ENCODE measurements at regions not wholly inside any gene's neighbourhood (a gene's known extent, or its start where the extent isn't known, plus 50 kb on each side); places are given as distances from the start of the nearest gene placed in this dataset.

DNA sequence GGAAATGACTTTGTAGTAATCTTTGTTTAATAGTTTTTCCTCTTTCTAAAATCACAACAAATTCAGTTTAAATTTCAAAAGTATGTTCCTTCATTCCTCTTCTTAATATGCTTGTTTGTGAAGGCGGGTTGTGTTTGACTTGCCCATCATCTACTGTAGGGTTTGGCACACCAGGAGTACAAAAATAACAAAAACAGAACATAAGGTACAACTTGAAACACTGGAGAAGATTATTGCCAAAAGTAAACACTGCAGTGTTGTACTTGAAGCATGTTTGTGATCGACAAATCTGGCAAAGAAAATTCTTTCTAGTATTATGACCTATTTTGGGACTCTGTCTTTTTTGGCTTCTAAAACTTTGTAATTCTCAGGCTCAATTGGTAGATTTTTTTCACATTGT, 518.6 kb downstream of the SLITRK5 start:
- Histone ChIP-seq H3K4me1 (ENCODE audit: control insufficient read depth, insufficient read depth, low read length) (no peaks in the 10 kb centered on the region), H3K4me3 (ENCODE audit: low read depth, low read length) (no peak overlapping the region), H3K9me3 (ENCODE audit: control insufficient read depth, insufficient read depth, low read length) (no peaks in the 10 kb centered on the region), H3K27ac (ENCODE audit: low read depth, low read length) (no peak overlapping the region), H3K36me3 (ENCODE audit: control insufficient read depth, insufficient read depth, low read length) (no peaks in the 10 kb centered on the region), H3K27me3 (ENCODE audit: control insufficient read depth, insufficient read depth, low read length) (no peaks in the 10 kb centered on the region)
- DNase-seq (ENCODE audit: low read depth in 4 of 6, low spot score in 6 of 6): peak in 1 of 6 donors; percentile 28
- WGBS (ENCODE audit: insufficient coverage): no CpG with 5 or more reads among the region's 2 CpGs

DNA sequence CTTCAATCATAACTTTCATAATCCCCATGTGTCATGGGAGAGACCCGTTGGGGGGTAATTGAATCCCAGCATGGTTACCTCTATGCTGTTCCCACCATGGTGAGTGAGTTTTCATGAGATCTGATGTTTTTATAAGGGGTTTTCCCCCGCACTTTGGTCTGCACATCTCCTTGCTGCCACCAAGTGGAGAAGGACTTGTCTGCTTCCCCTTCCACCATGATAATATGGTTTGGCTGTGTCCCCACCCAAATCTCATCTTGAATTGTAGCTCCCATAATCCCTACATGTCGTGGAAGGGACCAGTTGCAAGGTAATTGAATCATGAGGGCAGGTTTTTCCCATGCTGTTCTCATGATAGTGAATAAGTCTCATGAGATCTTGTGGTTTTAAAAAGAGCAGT, 524.9 kb downstream of the SLITRK5 start:
- DNase-seq (ENCODE audit: low read depth in 4 of 6, low spot score in 6 of 6): no peak
- H3K4me3 ChIP-seq (ENCODE audit: low read depth, low read length): no peak overlapping the region
- no peak overlapping the region for H3K27ac ChIP-seq (ENCODE audit: low read depth, low read length)
- H3K36me3 ChIP-seq (ENCODE audit: control insufficient read depth, insufficient read depth, low read length): no peaks in the 10 kb centered on the region
- H3K9me3 ChIP-seq (ENCODE audit: control insufficient read depth, insufficient read depth, low read length): peaks cover 2% of the 10 kb centered on the region
- H3K27me3 ChIP-seq (ENCODE audit: control insufficient read depth, insufficient read depth, low read length): no peaks in the 10 kb centered on the region
- no peaks in the 10 kb centered on the region for H3K4me1 ChIP-seq (ENCODE audit: control insufficient read depth, insufficient read depth, low read length)
- WGBS (ENCODE audit: insufficient coverage): 60% methylated on average over 1 of the region's 3 CpGs

DNA sequence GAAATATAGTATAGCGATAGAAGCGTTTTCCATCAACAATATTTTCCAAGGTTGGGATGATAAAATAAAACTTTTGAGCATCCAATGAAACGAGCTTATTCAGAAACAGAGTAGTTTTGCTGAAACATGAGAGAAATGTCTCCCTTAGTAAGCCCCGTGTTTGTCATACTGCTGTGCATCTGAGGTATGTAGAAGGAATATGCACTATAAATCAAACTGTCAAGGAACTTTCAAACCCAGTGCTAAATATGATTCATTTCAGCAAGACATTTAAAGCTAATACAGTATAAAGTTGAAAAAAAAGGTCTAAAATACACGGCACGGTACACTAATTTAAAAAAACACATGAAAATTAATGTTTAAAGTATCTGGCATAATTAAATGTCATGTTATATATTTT, 546.2 kb downstream of the SLITRK5 start:
- no peaks in the 10 kb centered on the region for H3K9me3 ChIP-seq (ENCODE audit: control insufficient read depth, insufficient read depth, low read length)
- no peaks in the 10 kb centered on the region for H3K4me1 ChIP-seq (ENCODE audit: control insufficient read depth, insufficient read depth, low read length)
- no CpG with 5 or more reads among the region's 6 CpGs for WGBS (ENCODE audit: insufficient coverage)
- H3K36me3 ChIP-seq (ENCODE audit: control insufficient read depth, insufficient read depth, low read length): no peaks in the 10 kb centered on the region
- no peak overlapping the region for H3K27ac ChIP-seq (ENCODE audit: low read depth, low read length)
- no peaks in the 10 kb centered on the region for H3K27me3 ChIP-seq (ENCODE audit: control insufficient read depth, insufficient read depth, low read length)
- no peak overlapping the region for H3K4me3 ChIP-seq (ENCODE audit: low read depth, low read length)
- DNase-seq (ENCODE audit: low read depth in 4 of 6, low spot score in 6 of 6): no peak

DNA sequence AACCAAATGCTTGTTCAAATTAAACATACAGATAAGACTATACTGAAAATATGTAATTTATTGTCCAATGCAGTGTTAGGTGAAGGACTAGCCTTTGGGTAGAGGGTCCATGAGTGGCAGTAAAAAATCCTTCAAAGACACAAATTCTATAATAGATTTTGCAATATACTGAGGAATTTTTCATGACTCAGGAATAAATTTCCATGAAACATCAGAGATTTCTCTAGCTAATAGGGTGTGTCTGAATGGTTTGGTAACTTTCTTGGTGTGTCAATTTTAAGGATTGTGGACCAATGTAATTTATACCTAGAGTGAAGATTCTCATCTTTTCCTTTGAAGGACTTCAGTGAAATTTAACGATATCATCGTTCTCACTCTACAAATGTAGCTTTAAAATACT, 546.7 kb downstream of the SLITRK5 start:
- Histone ChIP-seq H3K9me3 (ENCODE audit: control insufficient read depth, insufficient read depth, low read length) (no peaks in the 10 kb centered on the region), H3K27ac (ENCODE audit: low read depth, low read length) (no peak overlapping the region), H3K4me1 (ENCODE audit: control insufficient read depth, insufficient read depth, low read length) (no peaks in the 10 kb centered on the region), H3K36me3 (ENCODE audit: control insufficient read depth, insufficient read depth, low read length) (no peaks in the 10 kb centered on the region), H3K4me3 (ENCODE audit: low read depth, low read length) (no peak overlapping the region), H3K27me3 (ENCODE audit: control insufficient read depth, insufficient read depth, low read length) (no peaks in the 10 kb centered on the region)
- DNase-seq (ENCODE audit: low read depth in 4 of 6, low spot score in 6 of 6): no peak
- WGBS (ENCODE audit: insufficient coverage): no CpG with 5 or more reads among the region's 2 CpGs

DNA sequence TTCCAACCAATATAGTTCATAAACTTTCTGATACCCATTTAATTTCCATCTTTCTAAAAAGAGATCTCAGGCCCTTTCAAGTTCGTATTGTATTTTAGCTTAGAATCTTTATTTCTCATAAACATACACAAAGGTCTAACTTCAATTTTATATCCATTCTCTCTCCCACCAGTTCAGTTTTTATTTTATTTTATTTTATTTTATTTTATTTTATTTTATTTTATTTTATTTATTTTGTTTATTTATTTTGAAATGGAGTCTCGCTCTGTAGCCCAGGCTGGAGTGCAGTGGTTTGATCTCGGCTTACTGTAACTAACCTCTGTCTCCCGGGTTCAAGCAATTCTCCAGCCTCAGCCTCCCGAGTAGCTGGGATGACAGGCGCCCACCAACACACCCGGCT, 552.8 kb downstream of the SLITRK5 start:
- no peaks in the 10 kb centered on the region for H3K4me1 ChIP-seq (ENCODE audit: control insufficient read depth, insufficient read depth, low read length)
- H3K9me3 ChIP-seq (ENCODE audit: control insufficient read depth, insufficient read depth, low read length): no peaks in the 10 kb centered on the region
- no peak overlapping the region for H3K4me3 ChIP-seq (ENCODE audit: low read depth, low read length)
- WGBS (ENCODE audit: insufficient coverage): 97% methylated on average over 6 of the region's 7 CpGs
- no peaks in the 10 kb centered on the region for H3K36me3 ChIP-seq (ENCODE audit: control insufficient read depth, insufficient read depth, low read length)
- no peak for DNase-seq (ENCODE audit: low read depth in 4 of 6, low spot score in 6 of 6)
- no peaks in the 10 kb centered on the region for H3K27me3 ChIP-seq (ENCODE audit: control insufficient read depth, insufficient read depth, low read length)
- H3K27ac ChIP-seq (ENCODE audit: low read depth, low read length): no peak overlapping the region

DNA sequence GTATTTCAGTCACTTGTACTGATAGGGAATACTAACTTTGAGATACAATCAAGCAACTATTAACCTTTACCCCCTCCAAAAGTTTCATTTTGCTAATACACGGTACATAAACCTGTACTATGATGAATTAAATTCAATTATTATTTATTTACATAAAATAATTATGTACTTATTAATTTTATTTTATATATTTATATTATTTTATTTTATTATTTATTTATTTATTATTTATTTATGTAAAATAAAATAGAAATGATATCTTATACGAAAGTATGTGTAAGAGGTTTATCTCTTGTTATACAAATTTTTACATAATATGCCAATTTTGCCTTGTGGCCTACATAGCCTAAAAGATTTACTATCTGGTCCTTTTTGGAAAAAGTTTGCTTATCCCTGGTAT, 564.3 kb downstream of the SLITRK5 start:
- Histone ChIP-seq H3K9me3 (ENCODE audit: control insufficient read depth, insufficient read depth, low read length) (no peaks in the 10 kb centered on the region), H3K36me3 (ENCODE audit: control insufficient read depth, insufficient read depth, low read length) (no peaks in the 10 kb centered on the region), H3K27ac (ENCODE audit: low read depth, low read length) (no peak overlapping the region), H3K4me1 (ENCODE audit: control insufficient read depth, insufficient read depth, low read length) (no peaks in the 10 kb centered on the region), H3K27me3 (ENCODE audit: control insufficient read depth, insufficient read depth, low read length) (no peaks in the 10 kb centered on the region), H3K4me3 (ENCODE audit: low read depth, low read length) (no peak overlapping the region)
- no peak for DNase-seq (ENCODE audit: low read depth in 4 of 6, low spot score in 6 of 6)
- WGBS (ENCODE audit: insufficient coverage): no CpG with 5 or more reads among the region's 2 CpGs

DNA sequence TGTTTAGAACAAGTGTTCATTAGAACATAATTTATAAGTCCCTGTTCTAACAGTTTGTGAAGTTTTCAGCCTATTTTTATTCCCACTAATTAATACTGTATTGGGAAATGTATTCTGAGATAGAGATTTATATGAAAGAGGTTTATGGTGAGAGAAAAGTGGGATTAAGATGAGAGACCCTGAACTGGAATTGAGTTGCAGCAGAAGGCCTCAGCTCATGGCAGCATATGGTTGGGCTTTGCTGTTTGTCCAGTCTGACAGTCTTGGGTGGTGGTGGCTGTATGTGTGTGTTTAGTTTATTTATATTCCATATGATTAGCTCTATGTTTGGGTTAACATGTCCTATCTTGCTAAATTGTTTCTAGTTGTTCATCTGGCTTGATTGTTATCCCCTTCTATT, 575.1 kb downstream of the SLITRK5 start:
- Histone ChIP-seq H3K36me3 (ENCODE audit: control insufficient read depth, insufficient read depth, low read length) (no peaks in the 10 kb centered on the region), H3K27ac (ENCODE audit: low read depth, low read length) (no peak overlapping the region), H3K4me1 (ENCODE audit: control insufficient read depth, insufficient read depth, low read length) (no peaks in the 10 kb centered on the region), H3K9me3 (ENCODE audit: control insufficient read depth, insufficient read depth, low read length) (no peaks in the 10 kb centered on the region), H3K27me3 (ENCODE audit: control insufficient read depth, insufficient read depth, low read length) (no peaks in the 10 kb centered on the region), H3K4me3 (ENCODE audit: low read depth, low read length) (no peak overlapping the region)
- DNase-seq (ENCODE audit: low read depth in 4 of 6, low spot score in 6 of 6): no peak

DNA sequence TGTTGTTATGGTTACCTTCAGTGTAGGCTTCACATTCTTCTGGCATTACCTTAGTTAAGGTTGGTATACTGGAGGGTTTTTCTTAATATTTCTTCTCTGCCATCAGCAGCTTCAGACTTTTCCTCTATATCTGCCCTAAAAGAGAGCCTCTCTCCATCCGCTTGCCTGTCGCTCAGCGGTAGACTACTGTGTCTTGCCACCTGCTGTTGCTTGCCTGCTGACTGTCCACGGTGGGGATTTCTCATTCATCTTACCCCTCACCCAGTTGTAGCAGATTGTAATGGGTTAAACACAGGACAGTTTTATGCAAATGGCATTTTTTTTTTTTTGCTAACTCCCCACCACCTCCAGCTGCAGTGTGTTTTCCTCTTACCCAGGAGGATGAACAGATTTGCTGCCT, 577.2 kb downstream of the SLITRK5 start:
- DNase-seq (ENCODE audit: low read depth in 4 of 6, low spot score in 6 of 6): no peak
- no peaks in the 10 kb centered on the region for H3K27me3 ChIP-seq (ENCODE audit: control insufficient read depth, insufficient read depth, low read length)
- H3K9me3 ChIP-seq (ENCODE audit: control insufficient read depth, insufficient read depth, low read length): no peaks in the 10 kb centered on the region
- H3K4me3 ChIP-seq (ENCODE audit: low read depth, low read length): no peak overlapping the region
- WGBS (ENCODE audit: insufficient coverage): no CpG with 5 or more reads among the region's 4 CpGs
- no peak overlapping the region for H3K27ac ChIP-seq (ENCODE audit: low read depth, low read length)
- H3K4me1 ChIP-seq (ENCODE audit: control insufficient read depth, insufficient read depth, low read length): no peaks in the 10 kb centered on the region
- no peaks in the 10 kb centered on the region for H3K36me3 ChIP-seq (ENCODE audit: control insufficient read depth, insufficient read depth, low read length)

DNA sequence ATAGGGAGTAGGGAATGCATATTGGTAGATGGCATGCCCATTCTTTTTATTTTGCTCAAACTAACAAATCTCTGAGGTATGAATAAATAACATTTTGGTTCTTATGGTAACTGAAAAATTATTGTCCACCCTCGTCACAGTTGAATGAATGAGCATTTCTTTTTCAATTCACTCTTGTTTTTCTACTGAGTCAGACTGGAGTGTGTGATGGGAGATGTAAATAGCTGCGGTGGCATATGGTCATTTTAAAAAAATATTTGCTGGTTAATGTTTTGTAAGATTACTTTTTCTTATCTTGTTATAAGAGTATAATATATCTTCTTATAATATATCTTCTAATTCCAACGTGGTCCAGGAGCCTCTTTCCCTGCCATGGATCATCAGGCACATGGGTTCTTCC, 586.5 kb downstream of the SLITRK5 start:
- no peak overlapping the region for H3K27ac ChIP-seq (ENCODE audit: low read depth, low read length)
- H3K9me3 ChIP-seq (ENCODE audit: control insufficient read depth, insufficient read depth, low read length): no peaks in the 10 kb centered on the region
- no peaks in the 10 kb centered on the region for H3K36me3 ChIP-seq (ENCODE audit: control insufficient read depth, insufficient read depth, low read length)
- H3K4me1 ChIP-seq (ENCODE audit: control insufficient read depth, insufficient read depth, low read length): no peaks in the 10 kb centered on the region
- WGBS (ENCODE audit: insufficient coverage): no CpG with 5 or more reads among the region's 3 CpGs
- no peak overlapping the region for H3K4me3 ChIP-seq (ENCODE audit: low read depth, low read length)
- no peak for DNase-seq (ENCODE audit: low read depth in 4 of 6, low spot score in 6 of 6)
- H3K27me3 ChIP-seq (ENCODE audit: control insufficient read depth, insufficient read depth, low read length): no peaks in the 10 kb centered on the region

DNA sequence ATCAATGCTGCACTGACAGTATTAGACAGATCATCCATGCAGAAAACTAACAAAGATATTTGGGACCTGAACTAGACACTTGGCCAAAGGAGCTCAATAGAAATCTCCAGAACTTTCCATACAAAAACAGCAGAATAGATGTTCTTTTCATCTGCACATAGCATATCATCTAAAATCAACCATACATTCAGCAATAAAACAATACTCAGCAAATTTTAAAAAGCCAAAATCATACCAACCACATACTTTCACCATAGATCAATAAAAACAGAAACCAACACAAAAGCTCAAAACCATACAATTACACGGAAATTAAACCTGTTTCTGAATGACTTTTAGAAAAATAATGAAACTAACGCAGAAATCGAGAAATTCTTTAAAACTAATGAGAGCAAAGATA, 592.6 kb downstream of the SLITRK5 start:
- Histone ChIP-seq H3K4me3 (ENCODE audit: low read depth, low read length) (no peak overlapping the region), H3K36me3 (ENCODE audit: control insufficient read depth, insufficient read depth, low read length) (no peaks in the 10 kb centered on the region), H3K27me3 (ENCODE audit: control insufficient read depth, insufficient read depth, low read length) (no peaks in the 10 kb centered on the region), H3K4me1 (ENCODE audit: control insufficient read depth, insufficient read depth, low read length) (no peaks in the 10 kb centered on the region), H3K27ac (ENCODE audit: low read depth, low read length) (no peak overlapping the region), H3K9me3 (ENCODE audit: control insufficient read depth, insufficient read depth, low read length) (no peaks in the 10 kb centered on the region)
- DNase-seq (ENCODE audit: low read depth in 4 of 6, low spot score in 6 of 6): no peak
- WGBS (ENCODE audit: insufficient coverage): no CpG with 5 or more reads among the region's 3 CpGs

DNA sequence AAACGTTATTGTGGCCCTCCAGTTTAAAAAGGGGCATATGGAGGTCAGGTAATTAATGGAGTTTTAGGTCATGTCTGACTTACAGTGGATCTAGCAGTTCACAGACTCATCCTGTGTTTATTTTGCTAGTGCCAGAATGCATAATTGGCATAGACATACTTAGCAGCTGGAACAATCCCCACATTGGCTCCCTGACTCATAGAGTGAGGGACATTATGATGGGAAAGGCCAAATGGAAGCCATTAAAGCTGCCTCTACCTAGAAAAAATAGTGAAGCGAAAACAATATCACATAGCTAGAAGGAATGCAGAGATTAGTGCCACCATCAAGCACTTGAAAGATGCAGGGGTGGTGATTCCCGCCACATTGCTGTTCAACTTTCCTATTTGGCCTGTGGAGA, 610.7 kb downstream of the SLITRK5 start:
- no peak overlapping the region for H3K27ac ChIP-seq (ENCODE audit: low read depth, low read length)
- no peak overlapping the region for H3K4me3 ChIP-seq (ENCODE audit: low read depth, low read length)
- WGBS (ENCODE audit: insufficient coverage): 81% methylated on average over 3 of the region's 3 CpGs

More for the DNA sequence above, 610.7 kb downstream of the SLITRK5 start:
- H3K36me3 ChIP-seq (ENCODE audit: control insufficient read depth, insufficient read depth, low read length): no peaks in the 10 kb centered on the region
- H3K4me1 ChIP-seq (ENCODE audit: control insufficient read depth, insufficient read depth, low read length): no peaks in the 10 kb centered on the region
- H3K27me3 ChIP-seq (ENCODE audit: control insufficient read depth, insufficient read depth, low read length): no peaks in the 10 kb centered on the region
- no peak for DNase-seq (ENCODE audit: low read depth in 4 of 6, low spot score in 6 of 6)
- H3K9me3 ChIP-seq (ENCODE audit: control insufficient read depth, insufficient read depth, low read length): peaks cover 4% of the 10 kb centered on the region

Measured in spinal cord (tissue), 9 donors.